ENCODE measurements at regions not wholly inside any gene's neighbourhood (a gene's known extent, or its start where the extent isn't known, plus 50 kb on each side); places are given as distances from the start of the nearest gene placed in this dataset.

DNA sequence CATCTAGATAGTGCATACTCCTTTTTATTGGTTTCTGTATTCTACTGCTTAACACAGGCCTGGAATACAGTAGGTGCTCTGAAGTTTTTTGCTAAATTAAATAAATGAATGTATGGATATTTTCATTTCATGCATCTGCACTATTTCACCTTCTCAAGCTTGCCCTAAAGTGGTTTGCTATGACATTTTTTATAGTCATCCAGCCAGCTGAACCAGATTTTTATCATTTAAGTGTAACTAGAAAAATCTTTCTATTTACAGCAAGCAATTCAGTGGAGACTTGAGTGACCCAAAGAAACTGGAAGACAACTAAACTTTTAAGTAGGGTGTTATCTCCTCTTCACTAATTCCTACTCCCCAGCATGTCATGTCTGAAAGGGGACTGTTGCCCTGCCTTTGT lies 354.9 kb downstream of the OSR1 start:
- Histone ChIP-seq H3K4me1 (no peaks in the 10 kb centered on the region), H3K27ac (no peak overlapping the region), H3K4me3 (no peak overlapping the region), H3K27me3 (no peaks in the 10 kb centered on the region), H3K9me3 (no peaks in the 10 kb centered on the region), H3K36me3 (no peaks in the 10 kb centered on the region)
- ATAC-seq (no peak), DNase-seq (no peak)
- intact Hi-C loops (cut with DNase I), result no loop called here
- TF ChIP-seq POLR2A (IDR thresholded peaks at IDR 0.05), result no peak
- TF ChIP-seq, protein P1, sequence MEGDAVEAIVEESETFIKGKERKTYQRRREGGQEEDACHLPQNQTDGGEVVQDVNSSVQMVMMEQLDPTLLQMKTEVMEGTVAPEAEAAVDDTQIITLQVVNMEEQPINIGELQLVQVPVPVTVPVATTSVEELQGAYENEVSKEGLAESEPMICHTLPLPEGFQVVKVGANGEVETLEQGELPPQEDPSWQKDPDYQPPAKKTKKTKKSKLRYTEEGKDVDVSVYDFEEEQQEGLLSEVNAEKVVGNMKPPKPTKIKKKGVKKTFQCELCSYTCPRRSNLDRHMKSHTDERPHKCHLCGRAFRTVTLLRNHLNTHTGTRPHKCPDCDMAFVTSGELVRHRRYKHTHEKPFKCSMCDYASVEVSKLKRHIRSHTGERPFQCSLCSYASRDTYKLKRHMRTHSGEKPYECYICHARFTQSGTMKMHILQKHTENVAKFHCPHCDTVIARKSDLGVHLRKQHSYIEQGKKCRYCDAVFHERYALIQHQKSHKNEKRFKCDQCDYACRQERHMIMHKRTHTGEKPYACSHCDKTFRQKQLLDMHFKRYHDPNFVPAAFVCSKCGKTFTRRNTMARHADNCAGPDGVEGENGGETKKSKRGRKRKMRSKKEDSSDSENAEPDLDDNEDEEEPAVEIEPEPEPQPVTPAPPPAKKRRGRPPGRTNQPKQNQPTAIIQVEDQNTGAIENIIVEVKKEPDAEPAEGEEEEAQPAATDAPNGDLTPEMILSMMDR (IDR thresholded peaks at IDR 0.05), result no peak

DNA sequence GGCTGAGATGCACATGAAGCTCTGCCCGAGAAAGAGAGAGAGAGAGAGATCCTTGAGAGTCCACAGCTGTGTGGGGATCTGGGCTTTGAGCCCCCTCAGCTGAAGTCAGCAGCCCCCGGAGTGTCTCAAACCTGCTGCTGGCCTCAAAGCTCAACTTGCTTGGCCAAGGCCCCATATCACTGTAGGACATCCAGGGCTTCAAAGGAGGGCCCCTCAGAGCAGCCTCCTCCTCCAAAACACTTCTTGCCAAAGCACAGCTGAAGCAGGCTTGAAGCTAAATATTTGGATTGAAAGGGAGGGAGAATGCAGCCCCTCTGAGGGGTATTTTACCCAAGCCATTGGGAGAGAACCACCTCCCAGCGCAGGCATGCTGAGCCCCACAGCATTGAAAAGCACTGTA lies 357.6 kb downstream of the OSR1 start:
- ATAC-seq (no peak), DNase-seq (no peak)
- WGBS (ENCODE audit: insufficient coverage, low coverage, low lambda C conversion rate, missing lambda C conversion rate), result no CpG with 5 or more reads among the region's 3 CpGs
- Histone ChIP-seq H3K4me3 (no peak overlapping the region), H3K27ac (no peak overlapping the region), H3K9me3 (no peaks in the 10 kb centered on the region), H3K4me1 (no peaks in the 10 kb centered on the region), H3K36me3 (no peaks in the 10 kb centered on the region), H3K27me3 (no peaks in the 10 kb centered on the region)
- TF ChIP-seq, protein P1 (IDR thresholded peaks at IDR 0.05), result no peak
- no peak for TF ChIP-seq POLR2A (IDR thresholded peaks at IDR 0.05)
- intact Hi-C loops (cut with DNase I), result no loop called here

DNA sequence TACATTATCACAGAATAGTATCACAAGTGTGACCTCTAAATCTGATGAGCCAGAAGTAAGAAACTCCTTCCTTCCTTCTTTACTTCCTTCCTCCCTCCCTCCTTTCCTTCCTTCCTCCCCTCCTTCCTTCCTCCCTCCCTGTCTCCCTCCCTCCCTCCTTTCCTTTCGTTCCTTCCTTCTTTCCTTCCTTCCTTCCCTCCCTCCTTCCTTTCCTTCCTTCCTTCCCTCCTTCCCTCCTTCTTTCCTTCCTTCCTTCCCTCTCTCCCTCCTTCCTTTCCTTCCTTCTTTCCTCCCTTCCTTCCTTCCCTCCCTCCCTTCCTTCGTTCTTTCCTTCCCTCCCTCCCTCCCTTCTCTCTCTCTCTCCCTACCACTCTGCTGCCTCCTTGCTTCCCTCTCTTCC lies 359.2 kb downstream of the OSR1 start:
- DNase-seq (no peak), ATAC-seq (no peak)
- H3K27ac ChIP-seq, result no peak overlapping the region
- H3K27me3 ChIP-seq, result no peaks in the 10 kb centered on the region
- H3K9me3 ChIP-seq, result no peaks in the 10 kb centered on the region
- H3K4me3 ChIP-seq, result no peak overlapping the region
- TF ChIP-seq, protein P1 (IDR thresholded peaks at IDR 0.05), result no peak
- TF ChIP-seq POLR2A (IDR thresholded peaks at IDR 0.05), result no peak
- no peaks in the 10 kb centered on the region for H3K36me3 ChIP-seq
- 76% methylated on average over 2 of the region's 2 CpGs for WGBS (ENCODE audit: insufficient coverage, low coverage, low lambda C conversion rate, missing lambda C conversion rate)
- H3K4me1 ChIP-seq, result no peaks in the 10 kb centered on the region
- intact Hi-C loops (cut with DNase I), result no loop called here

DNA sequence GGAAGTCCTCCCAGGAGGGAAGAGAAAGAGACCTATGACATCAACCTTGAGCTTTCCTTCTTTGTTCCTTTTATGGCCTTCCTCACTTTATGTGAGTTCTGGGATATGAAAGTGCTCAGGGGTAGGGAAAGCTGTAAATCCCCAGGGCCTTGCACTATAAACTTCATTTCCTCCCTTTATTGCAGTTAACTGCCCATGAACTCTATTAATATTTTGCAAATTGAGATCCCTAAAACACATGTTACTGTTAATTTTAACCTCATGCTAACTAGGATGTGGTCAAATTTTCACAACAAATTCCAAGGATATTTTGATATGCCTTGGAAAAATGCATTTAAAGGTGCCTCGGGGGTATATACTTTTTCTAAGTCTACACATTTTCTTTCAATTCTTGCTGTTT lies 359.9 kb downstream of the OSR1 start:
- Histone ChIP-seq H3K9me3 (no peaks in the 10 kb centered on the region), H3K36me3 (no peaks in the 10 kb centered on the region), H3K4me1 (no peaks in the 10 kb centered on the region), H3K27me3 (no peaks in the 10 kb centered on the region), H3K27ac (no peak overlapping the region), H3K4me3 (no peak overlapping the region)
- no peak for DNase-seq
- TF ChIP-seq, protein P1 (IDR thresholded peaks at IDR 0.05), result no peak
- no peak for TF ChIP-seq POLR2A (IDR thresholded peaks at IDR 0.05)
- intact Hi-C loops (cut with DNase I), result no loop called here
- ATAC-seq, result no peak
- 82% methylated on average over 1 of the region's 1 CpG for WGBS (ENCODE audit: insufficient coverage, low coverage, low lambda C conversion rate, missing lambda C conversion rate)

DNA sequence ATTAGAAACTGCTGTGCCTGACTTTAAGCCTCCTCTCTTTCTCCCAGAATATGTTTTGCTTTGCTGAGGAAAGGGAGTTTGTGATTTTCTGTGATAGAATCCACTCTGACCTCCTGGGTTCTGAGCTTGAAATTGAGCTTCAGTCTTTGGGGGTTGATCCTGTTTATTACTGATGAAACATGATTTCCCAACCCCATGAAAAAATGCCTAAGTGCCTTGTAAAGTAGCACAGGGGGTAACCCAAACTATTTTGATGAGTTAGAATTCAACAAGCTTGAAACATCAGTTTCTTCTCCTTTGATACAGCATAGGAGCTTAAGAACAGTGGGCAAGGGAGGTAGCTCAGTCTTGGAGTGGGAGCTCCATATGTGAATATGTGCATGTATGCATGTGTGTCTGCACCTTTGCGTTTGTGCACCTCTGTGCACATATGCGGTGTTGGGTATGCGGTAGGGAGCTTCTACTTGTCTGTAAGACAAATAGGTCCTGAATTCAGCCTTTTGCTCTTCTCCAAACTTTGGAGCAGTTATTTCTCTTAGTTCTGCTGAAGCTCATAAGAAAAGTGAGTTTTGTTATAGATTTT lies 364.6 kb downstream of the OSR1 start:
- 87% methylated on average over 3 of the region's 3 CpGs for WGBS (ENCODE audit: insufficient coverage, low coverage, low lambda C conversion rate, missing lambda C conversion rate)
- H3K9me3 ChIP-seq, result no peaks in the 10 kb centered on the region
- peaks cover 0 to 13% (median 2%) of the 10 kb centered on the region in 4 donors for H3K4me1 ChIP-seq
- intact Hi-C loops (cut with DNase I), result no loop called here
- no peaks in the 10 kb centered on the region for H3K27me3 ChIP-seq
- no peaks in the 10 kb centered on the region for H3K36me3 ChIP-seq
- no peak for DNase-seq
- no peak for TF ChIP-seq POLR2A (IDR thresholded peaks at IDR 0.05)
- TF ChIP-seq, protein P1 (IDR thresholded peaks at IDR 0.05), result no peak
- H3K27ac ChIP-seq, result no peak overlapping the region
- no peak overlapping the region for H3K4me3 ChIP-seq
- no peak for ATAC-seq
